Right lobe of liver (tissue), 4 donors: ENCODE measurements at regions not wholly inside any gene's neighbourhood (a gene's known extent, or its start where the extent isn't known, plus 50 kb on each side); places are given as distances from the start of the nearest gene placed in this dataset.

Source experiments
- POLR2A ChIP-seq: fragments of 450-650 bp; IDR thresholded peaks from one replicate; pipeline ENCODE4 v1.6.1; 2017; ENCODE audit warnings: antibody characterized with exemption, mild to moderate bottlenecking
- TF ChIP-seq, protein P1 (sequence below), 4 donors: fragments of 200-600 bp in 3 of 4; fragments of 450-650 bp in 1 of 4; IDR thresholded peaks; one replicate each; pipeline versions ENCODE4 v1.5.1 to v1.8.0; 2016 to 2022; ENCODE audit warnings: antibody characterized with exemption in 4 of 4, mild to moderate bottlenecking in 2 of 4
- donor health status: DM: no; HTN: no; CAD: no.
- donor health status: DM: no; HTN: no; CAD: no.
- donor health status: DM: no; HTN: yes; CAD: no.

DNA sequence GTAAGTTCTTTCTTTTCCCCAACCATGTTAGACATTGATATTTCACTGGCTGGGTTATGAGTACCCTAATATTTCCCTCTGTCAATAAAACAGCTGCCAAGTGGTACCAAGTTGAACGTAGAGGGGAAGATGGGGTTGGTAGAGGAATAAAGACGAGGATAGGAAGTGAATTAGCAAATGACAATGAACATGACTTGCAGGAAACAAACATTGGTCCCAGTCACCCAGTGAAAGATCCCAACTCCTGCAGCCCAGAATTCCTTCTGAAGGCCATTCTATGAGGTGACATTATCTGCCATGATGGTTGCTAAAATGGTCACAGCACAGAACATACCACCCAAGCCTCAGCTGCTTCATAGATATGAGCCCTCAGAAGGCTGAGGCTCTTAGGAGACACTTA lies 159.0 kb upstream of the CTNNB1 start:
- TF ChIP-seq, protein P1, sequence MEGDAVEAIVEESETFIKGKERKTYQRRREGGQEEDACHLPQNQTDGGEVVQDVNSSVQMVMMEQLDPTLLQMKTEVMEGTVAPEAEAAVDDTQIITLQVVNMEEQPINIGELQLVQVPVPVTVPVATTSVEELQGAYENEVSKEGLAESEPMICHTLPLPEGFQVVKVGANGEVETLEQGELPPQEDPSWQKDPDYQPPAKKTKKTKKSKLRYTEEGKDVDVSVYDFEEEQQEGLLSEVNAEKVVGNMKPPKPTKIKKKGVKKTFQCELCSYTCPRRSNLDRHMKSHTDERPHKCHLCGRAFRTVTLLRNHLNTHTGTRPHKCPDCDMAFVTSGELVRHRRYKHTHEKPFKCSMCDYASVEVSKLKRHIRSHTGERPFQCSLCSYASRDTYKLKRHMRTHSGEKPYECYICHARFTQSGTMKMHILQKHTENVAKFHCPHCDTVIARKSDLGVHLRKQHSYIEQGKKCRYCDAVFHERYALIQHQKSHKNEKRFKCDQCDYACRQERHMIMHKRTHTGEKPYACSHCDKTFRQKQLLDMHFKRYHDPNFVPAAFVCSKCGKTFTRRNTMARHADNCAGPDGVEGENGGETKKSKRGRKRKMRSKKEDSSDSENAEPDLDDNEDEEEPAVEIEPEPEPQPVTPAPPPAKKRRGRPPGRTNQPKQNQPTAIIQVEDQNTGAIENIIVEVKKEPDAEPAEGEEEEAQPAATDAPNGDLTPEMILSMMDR (IDR thresholded peaks at IDR 0.05) = no peak
- TF ChIP-seq POLR2A = no peak
